ENCODE measurements at regions not wholly inside any gene's neighbourhood (a gene's known extent, or its start where the extent isn't known, plus 50 kb on each side); places are given as distances from the start of the nearest gene placed in this dataset.

DNA sequence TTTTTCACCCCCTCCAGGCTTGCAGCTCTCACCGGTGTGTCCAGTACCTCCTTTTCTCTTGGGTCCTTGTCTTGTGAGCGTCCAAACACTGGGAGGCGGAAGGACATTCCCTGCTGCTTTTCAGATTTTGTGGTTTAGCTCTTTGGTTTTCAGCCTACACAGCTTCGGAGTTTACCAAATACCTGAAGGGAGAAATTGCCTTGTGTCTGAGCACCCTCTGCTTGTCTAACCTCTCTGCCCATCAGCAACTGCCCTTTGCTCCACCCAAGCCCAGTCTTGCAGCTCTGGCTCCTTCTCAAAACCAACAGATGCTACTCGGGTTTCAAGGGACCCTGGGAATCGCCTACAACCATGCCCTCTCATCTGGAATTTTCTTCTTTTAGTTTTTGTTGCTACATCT is 519.1 kb upstream of the IGFBP3 start:
- Histone ChIP-seq H3K36me3 (ENCODE audit: insufficient read depth, low read length) (no peaks in the 10 kb centered on the region), H4K20me1 (ENCODE audit: insufficient read depth, low read length) (no peaks in the 10 kb centered on the region), H3K79me2 (ENCODE audit: insufficient read depth, low read length) (no peaks in the 10 kb centered on the region), H3K4me3 (ENCODE audit: insufficient read depth, low read depth, low read length) (no peak overlapping the region), H3K27me3 (ENCODE audit: insufficient read depth, low read length) (no peaks in the 10 kb centered on the region), H3K9me3 (ENCODE audit: insufficient read depth, low read depth, low read length) (no peaks in the 10 kb centered on the region), H3K4me1 (ENCODE audit: insufficient read depth, low read length) (no peaks in the 10 kb centered on the region), H3K9ac (ENCODE audit: low read length) (no peak overlapping the region), H3K4me2 (ENCODE audit: low read length) (no peak overlapping the region), H3K27ac (ENCODE audit: low read depth, low read length) (no peak overlapping the region), H2AFZ (ENCODE audit: low read depth, low read length) (no peak overlapping the region)
- TF ChIP-seq, protein P1, sequence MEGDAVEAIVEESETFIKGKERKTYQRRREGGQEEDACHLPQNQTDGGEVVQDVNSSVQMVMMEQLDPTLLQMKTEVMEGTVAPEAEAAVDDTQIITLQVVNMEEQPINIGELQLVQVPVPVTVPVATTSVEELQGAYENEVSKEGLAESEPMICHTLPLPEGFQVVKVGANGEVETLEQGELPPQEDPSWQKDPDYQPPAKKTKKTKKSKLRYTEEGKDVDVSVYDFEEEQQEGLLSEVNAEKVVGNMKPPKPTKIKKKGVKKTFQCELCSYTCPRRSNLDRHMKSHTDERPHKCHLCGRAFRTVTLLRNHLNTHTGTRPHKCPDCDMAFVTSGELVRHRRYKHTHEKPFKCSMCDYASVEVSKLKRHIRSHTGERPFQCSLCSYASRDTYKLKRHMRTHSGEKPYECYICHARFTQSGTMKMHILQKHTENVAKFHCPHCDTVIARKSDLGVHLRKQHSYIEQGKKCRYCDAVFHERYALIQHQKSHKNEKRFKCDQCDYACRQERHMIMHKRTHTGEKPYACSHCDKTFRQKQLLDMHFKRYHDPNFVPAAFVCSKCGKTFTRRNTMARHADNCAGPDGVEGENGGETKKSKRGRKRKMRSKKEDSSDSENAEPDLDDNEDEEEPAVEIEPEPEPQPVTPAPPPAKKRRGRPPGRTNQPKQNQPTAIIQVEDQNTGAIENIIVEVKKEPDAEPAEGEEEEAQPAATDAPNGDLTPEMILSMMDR (IDR thresholded peaks at IDR 0.05; ENCODE audit: insufficient read depth, low read depth, low read length), result no peak
- no peak for TF ChIP-seq EZH2 (IDR thresholded peaks at IDR 0.05; ENCODE audit: insufficient read depth, low read length)
- DNase-seq (ENCODE audit: low read depth) (no peak), FAIRE-seq (no peak)
- Mint-ChIP-seq H3K4me3 (ENCODE audit: unreplicated experiment) (no peak overlapping the region), H3K36me3 (ENCODE audit: low read depth, unreplicated experiment) (no peaks in the 10 kb centered on the region), H3K27me3 (ENCODE audit: low read depth, unreplicated experiment) (no peaks in the 10 kb centered on the region), H3K4me1 (ENCODE audit: low read depth, unreplicated experiment) (peaks cover 4% of the 10 kb centered on the region), H3K27ac (ENCODE audit: unreplicated experiment) (no peak overlapping the region), H3K9me3 (ENCODE audit: unreplicated experiment) (no peaks in the 10 kb centered on the region)

DNA sequence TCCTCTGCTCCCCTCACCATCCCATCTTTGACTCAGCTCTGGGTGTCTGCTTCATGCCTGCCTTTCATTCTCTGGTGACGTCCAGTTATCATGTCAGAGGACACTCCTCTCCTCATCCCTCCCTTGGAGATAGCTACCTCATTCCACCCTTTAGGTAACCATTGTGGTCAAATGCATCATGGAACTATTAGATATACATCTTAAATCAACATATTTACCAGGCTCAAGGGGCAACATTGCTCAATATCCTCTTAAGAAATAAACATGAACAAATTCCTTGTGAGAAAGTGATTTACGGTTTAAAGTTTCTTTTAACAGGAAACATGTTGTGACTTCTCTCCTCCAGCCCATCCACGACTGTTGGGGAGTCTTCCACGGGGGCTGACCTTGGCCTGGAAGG is 511.6 kb upstream of the IGFBP3 start:
- no peak overlapping the region for H3K27ac Mint-ChIP-seq (ENCODE audit: unreplicated experiment)
- no peak overlapping the region for H3K4me2 ChIP-seq (ENCODE audit: low read length)
- H3K4me3 ChIP-seq (ENCODE audit: insufficient read depth, low read depth, low read length), result no peak overlapping the region
- no peak overlapping the region for H3K9ac ChIP-seq (ENCODE audit: low read length)
- no peak overlapping the region for H2AFZ ChIP-seq (ENCODE audit: low read depth, low read length)
- H3K27me3 Mint-ChIP-seq (ENCODE audit: low read depth, unreplicated experiment), result no peaks in the 10 kb centered on the region
- H4K20me1 ChIP-seq (ENCODE audit: insufficient read depth, low read length), result no peaks in the 10 kb centered on the region
- H3K9me3 Mint-ChIP-seq (ENCODE audit: unreplicated experiment), result peaks cover 2% of the 10 kb centered on the region
- H3K4me3 Mint-ChIP-seq (ENCODE audit: unreplicated experiment), result no peak overlapping the region
- no peaks in the 10 kb centered on the region for H3K27me3 ChIP-seq (ENCODE audit: insufficient read depth, low read length)
- H3K4me1 Mint-ChIP-seq (ENCODE audit: low read depth, unreplicated experiment), result no peaks in the 10 kb centered on the region
- no peaks in the 10 kb centered on the region for H3K4me1 ChIP-seq (ENCODE audit: insufficient read depth, low read length)
- H3K79me2 ChIP-seq (ENCODE audit: insufficient read depth, low read length), result no peaks in the 10 kb centered on the region
- peak; percentile 34 for DNase-seq (ENCODE audit: low read depth)
- no peaks in the 10 kb centered on the region for H3K36me3 ChIP-seq (ENCODE audit: insufficient read depth, low read length)
- H3K36me3 Mint-ChIP-seq (ENCODE audit: low read depth, unreplicated experiment), result no peaks in the 10 kb centered on the region
- H3K9me3 ChIP-seq (ENCODE audit: insufficient read depth, low read depth, low read length), result no peaks in the 10 kb centered on the region
- no peak for TF ChIP-seq EZH2 (IDR thresholded peaks at IDR 0.05; ENCODE audit: insufficient read depth, low read length)
- TF ChIP-seq, protein P1 (IDR thresholded peaks at IDR 0.05; ENCODE audit: insufficient read depth, low read depth, low read length), result no peak
- no peak for FAIRE-seq
- H3K27ac ChIP-seq (ENCODE audit: low read depth, low read length), result no peak overlapping the region

DNA sequence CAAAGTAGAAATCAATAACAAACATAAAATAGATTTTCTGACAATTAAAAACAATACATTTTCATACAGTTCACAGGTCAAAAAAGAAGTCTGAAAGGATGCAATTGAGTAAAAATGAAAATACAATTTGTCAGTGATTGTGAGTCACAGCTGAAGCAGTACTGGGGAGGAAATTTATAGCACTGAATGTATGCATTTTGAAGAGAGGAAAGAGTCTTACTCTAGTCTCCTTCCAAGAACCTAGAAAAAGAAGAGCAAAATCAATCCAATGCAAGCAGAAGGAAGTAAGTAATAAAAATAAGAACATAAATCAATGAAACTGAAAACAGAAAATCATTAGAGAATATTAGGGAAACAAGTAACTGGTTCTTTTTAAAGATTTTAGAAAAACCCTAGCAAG is 507.2 kb upstream of the IGFBP3 start:
- FAIRE-seq, result peak; percentile 9
- no peaks in the 10 kb centered on the region for H3K36me3 Mint-ChIP-seq (ENCODE audit: low read depth, unreplicated experiment)
- H3K4me3 Mint-ChIP-seq (ENCODE audit: unreplicated experiment), result no peak overlapping the region
- H3K4me1 Mint-ChIP-seq (ENCODE audit: low read depth, unreplicated experiment), result no peaks in the 10 kb centered on the region
- peaks cover 4% of the 10 kb centered on the region for H3K27me3 Mint-ChIP-seq (ENCODE audit: low read depth, unreplicated experiment)
- Histone ChIP-seq H3K4me1 (ENCODE audit: insufficient read depth, low read length) (no peaks in the 10 kb centered on the region), H3K4me2 (ENCODE audit: low read length) (no peak overlapping the region), H3K9ac (ENCODE audit: low read length) (no peak overlapping the region), H4K20me1 (ENCODE audit: insufficient read depth, low read length) (no peaks in the 10 kb centered on the region), H3K9me3 (ENCODE audit: insufficient read depth, low read depth, low read length) (no peaks in the 10 kb centered on the region), H3K79me2 (ENCODE audit: insufficient read depth, low read length) (no peaks in the 10 kb centered on the region), H3K36me3 (ENCODE audit: insufficient read depth, low read length) (no peaks in the 10 kb centered on the region), H3K27ac (ENCODE audit: low read depth, low read length) (no peak overlapping the region), H2AFZ (ENCODE audit: low read depth, low read length) (no peak overlapping the region), H3K4me3 (ENCODE audit: insufficient read depth, low read depth, low read length) (no peak overlapping the region), H3K27me3 (ENCODE audit: insufficient read depth, low read length) (no peaks in the 10 kb centered on the region)
- no peak overlapping the region for H3K27ac Mint-ChIP-seq (ENCODE audit: unreplicated experiment)
- TF ChIP-seq, protein P1 (IDR thresholded peaks at IDR 0.05; ENCODE audit: insufficient read depth, low read depth, low read length), result no peak
- no peak for TF ChIP-seq EZH2 (IDR thresholded peaks at IDR 0.05; ENCODE audit: insufficient read depth, low read length)
- peaks cover 8% of the 10 kb centered on the region for H3K9me3 Mint-ChIP-seq (ENCODE audit: unreplicated experiment)
- DNase-seq (ENCODE audit: low read depth), result no peak
